ENCODE measurements at regions not wholly inside any gene's neighbourhood (a gene's known extent, or its start where the extent isn't known, plus 50 kb on each side); places are given as distances from the start of the nearest gene placed in this dataset.

DNA sequence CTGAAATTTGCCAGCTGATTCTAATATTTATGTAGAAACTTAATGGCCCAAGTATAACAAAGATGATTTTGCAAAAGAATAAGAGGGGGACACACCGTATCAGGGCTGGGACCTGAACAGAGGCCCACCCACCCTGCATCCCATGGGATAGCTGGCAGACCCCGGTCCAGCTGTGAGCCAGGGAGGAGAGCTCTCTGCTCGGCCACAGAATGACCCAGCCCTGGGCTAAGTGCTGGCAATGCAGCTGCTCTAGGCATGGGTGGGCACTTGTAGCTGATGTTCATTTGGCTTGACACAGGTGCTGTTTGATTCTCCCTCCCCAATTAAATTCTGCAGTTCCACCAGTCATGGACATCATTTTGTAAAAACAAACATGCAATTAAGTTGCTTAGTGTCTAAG lies 522.8 kb upstream of the RAB6C start:
- no peak for DNase-seq (ENCODE audit: low read depth in 1 of 2, low spot score in 1 of 2)
- TF ChIP-seq, protein P1, sequence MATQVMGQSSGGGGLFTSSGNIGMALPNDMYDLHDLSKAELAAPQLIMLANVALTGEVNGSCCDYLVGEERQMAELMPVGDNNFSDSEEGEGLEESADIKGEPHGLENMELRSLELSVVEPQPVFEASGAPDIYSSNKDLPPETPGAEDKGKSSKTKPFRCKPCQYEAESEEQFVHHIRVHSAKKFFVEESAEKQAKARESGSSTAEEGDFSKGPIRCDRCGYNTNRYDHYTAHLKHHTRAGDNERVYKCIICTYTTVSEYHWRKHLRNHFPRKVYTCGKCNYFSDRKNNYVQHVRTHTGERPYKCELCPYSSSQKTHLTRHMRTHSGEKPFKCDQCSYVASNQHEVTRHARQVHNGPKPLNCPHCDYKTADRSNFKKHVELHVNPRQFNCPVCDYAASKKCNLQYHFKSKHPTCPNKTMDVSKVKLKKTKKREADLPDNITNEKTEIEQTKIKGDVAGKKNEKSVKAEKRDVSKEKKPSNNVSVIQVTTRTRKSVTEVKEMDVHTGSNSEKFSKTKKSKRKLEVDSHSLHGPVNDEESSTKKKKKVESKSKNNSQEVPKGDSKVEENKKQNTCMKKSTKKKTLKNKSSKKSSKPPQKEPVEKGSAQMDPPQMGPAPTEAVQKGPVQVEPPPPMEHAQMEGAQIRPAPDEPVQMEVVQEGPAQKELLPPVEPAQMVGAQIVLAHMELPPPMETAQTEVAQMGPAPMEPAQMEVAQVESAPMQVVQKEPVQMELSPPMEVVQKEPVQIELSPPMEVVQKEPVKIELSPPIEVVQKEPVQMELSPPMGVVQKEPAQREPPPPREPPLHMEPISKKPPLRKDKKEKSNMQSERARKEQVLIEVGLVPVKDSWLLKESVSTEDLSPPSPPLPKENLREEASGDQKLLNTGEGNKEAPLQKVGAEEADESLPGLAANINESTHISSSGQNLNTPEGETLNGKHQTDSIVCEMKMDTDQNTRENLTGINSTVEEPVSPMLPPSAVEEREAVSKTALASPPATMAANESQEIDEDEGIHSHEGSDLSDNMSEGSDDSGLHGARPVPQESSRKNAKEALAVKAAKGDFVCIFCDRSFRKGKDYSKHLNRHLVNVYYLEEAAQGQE (IDR thresholded peaks at IDR 0.05; ENCODE audit: insufficient replicate concordance, low read depth), result no peak
- TF ChIP-seq GABPA (IDR thresholded peaks at IDR 0.05; ENCODE audit: low read depth) (no peak), POLR2AphosphoS5 (IDR thresholded peaks at IDR 0.05; ENCODE audit: low read depth) (no peak), SPI1 (IDR thresholded peaks at IDR 0.05; ENCODE audit: borderline replicate concordance, low read depth) (no peak)
- TF ChIP-seq, protein P2, sequence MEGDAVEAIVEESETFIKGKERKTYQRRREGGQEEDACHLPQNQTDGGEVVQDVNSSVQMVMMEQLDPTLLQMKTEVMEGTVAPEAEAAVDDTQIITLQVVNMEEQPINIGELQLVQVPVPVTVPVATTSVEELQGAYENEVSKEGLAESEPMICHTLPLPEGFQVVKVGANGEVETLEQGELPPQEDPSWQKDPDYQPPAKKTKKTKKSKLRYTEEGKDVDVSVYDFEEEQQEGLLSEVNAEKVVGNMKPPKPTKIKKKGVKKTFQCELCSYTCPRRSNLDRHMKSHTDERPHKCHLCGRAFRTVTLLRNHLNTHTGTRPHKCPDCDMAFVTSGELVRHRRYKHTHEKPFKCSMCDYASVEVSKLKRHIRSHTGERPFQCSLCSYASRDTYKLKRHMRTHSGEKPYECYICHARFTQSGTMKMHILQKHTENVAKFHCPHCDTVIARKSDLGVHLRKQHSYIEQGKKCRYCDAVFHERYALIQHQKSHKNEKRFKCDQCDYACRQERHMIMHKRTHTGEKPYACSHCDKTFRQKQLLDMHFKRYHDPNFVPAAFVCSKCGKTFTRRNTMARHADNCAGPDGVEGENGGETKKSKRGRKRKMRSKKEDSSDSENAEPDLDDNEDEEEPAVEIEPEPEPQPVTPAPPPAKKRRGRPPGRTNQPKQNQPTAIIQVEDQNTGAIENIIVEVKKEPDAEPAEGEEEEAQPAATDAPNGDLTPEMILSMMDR (IDR thresholded peaks at IDR 0.05; ENCODE audit: insufficient read depth, low read length), result no peak
- H3K4me3 ChIP-seq (replicated peaks; ENCODE audit: insufficient read depth, low read length), result no peak overlapping the region

DNA sequence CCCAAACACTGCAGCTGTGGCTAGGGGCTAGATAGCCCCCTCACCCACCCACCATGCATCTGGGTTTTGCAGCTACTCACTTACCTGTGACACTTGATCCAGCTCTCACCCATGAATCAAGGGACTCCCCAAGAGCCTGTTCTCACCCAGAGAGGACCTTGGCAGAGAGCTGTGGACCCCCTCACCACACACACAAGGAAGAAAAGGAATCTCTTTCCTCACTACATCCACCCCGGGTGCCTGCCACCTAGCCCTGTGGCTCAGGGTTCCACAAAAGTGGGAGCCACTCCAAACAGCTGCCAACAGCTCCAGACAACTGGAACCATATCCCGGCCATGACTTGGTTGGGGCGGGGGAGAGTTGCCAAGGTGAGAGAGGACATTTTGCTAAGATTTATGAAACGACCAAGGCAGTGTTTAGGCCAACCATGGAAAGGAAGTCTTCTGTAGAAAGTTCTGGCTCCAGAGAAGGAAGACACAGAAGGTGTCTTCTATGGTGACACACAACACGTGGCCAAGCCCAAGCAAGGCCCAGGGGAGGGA lies 522.1 kb upstream of the RAB6C start:
- no peak for TF ChIP-seq SPI1 (IDR thresholded peaks at IDR 0.05; ENCODE audit: borderline replicate concordance, low read depth)
- DNase-seq (ENCODE audit: low read depth in 1 of 2, low spot score in 1 of 2), result no peak
- Histone ChIP-seq H3K27ac (replicated peaks) (no peak overlapping the region), H3K27me3 (ENCODE audit: insufficient read depth, poor library complexity, severe bottlenecking) (no peaks in the 10 kb centered on the region), H3K4me3 (replicated peaks; ENCODE audit: insufficient read depth, low read length) (no peak overlapping the region)

More for the DNA sequence above, 522.8 kb upstream of the RAB6C start:
- no peaks in the 10 kb centered on the region for H3K27me3 ChIP-seq (ENCODE audit: insufficient read depth, poor library complexity, severe bottlenecking)
- H3K27ac ChIP-seq (replicated peaks), result no peak overlapping the region

DNA sequence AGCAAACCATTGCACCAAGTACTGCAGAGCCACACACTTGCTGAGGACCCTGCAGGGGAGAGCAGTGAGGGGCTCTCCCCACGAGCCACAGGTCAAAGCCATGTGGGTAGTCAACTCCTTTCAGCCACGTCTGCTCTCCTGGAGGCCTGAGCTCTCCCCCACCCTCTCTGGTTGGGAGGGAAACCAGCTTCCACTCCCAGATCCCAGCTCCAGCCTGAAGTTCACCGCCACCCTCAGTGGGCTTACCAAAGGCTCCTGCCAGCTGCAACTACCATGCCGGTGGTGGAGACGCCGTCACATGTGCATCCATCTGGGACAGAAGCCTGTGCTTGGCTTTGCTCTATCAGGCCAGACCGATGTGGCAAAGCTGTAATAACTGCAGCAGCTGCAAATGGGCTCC lies 521.5 kb upstream of the RAB6C start:
- no peak overlapping the region for H3K4me3 ChIP-seq (replicated peaks; ENCODE audit: insufficient read depth, low read length)
- DNase-seq (ENCODE audit: low read depth in 1 of 2, low spot score in 1 of 2), result no peak
- no peaks in the 10 kb centered on the region for H3K27me3 ChIP-seq (ENCODE audit: insufficient read depth, poor library complexity, severe bottlenecking)
- H3K27ac ChIP-seq (replicated peaks), result no peak overlapping the region
- no peak for TF ChIP-seq GABPA (IDR thresholded peaks at IDR 0.05; ENCODE audit: low read depth)

DNA sequence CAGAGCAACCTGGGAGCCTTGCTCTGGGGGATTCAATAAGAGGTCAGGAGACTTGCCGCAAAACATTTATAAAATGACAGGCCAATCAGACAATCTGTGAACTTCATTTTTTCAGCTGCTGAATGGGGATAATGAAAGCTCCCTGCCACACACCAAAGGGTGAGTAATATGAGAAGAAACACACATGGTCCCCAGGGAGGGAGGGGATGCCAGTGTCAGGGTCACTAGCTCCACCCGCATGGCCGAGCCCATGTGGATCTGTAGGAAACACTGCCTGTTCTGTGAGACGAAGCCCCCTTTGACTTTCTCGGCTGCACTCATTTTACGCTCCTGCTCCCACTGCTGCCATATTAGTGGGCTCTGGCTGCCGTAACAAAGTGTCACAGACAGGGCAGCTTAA lies 521.0 kb upstream of the RAB6C start:
- Histone ChIP-seq H3K27me3 (ENCODE audit: insufficient read depth, poor library complexity, severe bottlenecking) (no peaks in the 10 kb centered on the region), H3K27ac (replicated peaks) (no peak overlapping the region), H3K4me3 (replicated peaks; ENCODE audit: insufficient read depth, low read length) (no peak overlapping the region)
- DNase-seq (ENCODE audit: low read depth in 1 of 2, low spot score in 1 of 2), result no peak
- TF ChIP-seq GABPA (IDR thresholded peaks at IDR 0.05; ENCODE audit: low read depth) (no peak), SPI1 (IDR thresholded peaks at IDR 0.05; ENCODE audit: borderline replicate concordance, low read depth) (no peak), POLR2AphosphoS5 (IDR thresholded peaks at IDR 0.05; ENCODE audit: low read depth) (no peak)
- TF ChIP-seq, protein P1 (IDR thresholded peaks at IDR 0.05; ENCODE audit: insufficient replicate concordance, low read depth), result no peak
- TF ChIP-seq, protein P2 (IDR thresholded peaks at IDR 0.05; ENCODE audit: insufficient read depth, low read length), result no peak

DNA sequence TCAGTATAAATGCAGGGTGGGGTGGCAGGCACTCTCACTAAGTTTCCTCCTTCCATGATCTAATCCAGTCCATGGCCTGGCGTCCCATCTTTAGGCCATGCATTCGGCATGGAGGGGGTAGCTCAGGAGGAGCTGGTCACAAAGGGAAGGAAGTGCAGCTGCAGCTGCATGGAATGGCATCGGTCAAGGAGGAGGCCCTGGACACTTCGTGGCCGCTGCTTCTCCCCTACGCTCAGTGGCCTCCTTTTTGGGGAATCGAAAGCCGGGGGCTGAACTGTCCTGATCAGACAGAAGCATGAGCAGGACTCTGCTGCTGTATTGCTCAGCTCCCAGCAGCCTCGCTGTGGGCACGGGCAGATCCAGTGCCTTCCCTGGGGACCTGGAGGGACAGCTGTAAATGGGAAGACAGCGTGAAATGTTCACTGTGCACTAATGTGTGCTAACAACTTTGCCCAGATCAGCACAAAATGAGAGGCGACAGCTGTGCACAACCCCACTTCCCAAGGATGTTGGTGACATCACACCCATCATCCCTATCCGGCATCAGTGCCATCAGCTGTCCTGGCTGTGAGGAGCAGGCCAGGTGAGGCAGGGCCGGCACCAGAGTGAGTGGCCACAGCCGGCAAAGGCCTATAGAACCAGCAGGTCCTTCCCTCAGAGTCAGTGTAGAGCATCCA lies 520.1 kb upstream of the RAB6C start:
- Histone ChIP-seq H3K4me3 (replicated peaks; ENCODE audit: insufficient read depth, low read length) (no peak overlapping the region), H3K27me3 (ENCODE audit: insufficient read depth, poor library complexity, severe bottlenecking) (no peaks in the 10 kb centered on the region), H3K27ac (replicated peaks) (no peak overlapping the region)
- no peak for TF ChIP-seq POLR2AphosphoS5 (IDR thresholded peaks at IDR 0.05; ENCODE audit: low read depth)
- no peak for TF ChIP-seq SPI1 (IDR thresholded peaks at IDR 0.05; ENCODE audit: borderline replicate concordance, low read depth)
- DNase-seq (ENCODE audit: low read depth in 1 of 2, low spot score in 1 of 2), result no peak

Measured in HL-60 (cell line).